ENCODE measurements at regions not wholly inside any gene's neighbourhood (a gene's known extent, or its start where the extent isn't known, plus 50 kb on each side); places are given as distances from the start of the nearest gene placed in this dataset.

DNA sequence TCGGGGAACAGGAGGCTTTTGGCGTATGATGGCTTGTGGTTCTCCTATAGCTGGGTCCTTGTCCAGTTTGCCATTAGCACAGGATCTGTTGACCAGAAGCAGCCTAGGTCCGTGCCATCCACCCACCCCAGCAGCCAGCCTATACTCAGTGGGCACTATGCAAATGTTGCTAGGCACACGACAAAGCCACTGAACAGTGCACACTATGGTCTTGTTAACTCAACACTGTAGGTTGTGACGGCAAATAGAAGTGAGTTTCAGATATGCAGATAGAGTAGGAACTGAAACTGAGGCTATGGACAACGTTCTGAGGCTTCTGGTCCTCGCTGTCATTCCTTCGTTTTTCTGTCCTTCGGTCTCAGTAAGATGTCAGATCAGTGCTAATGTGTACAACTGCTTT lies 541.3 kb upstream of the TENM3 start:
- Mint-ChIP-seq H3K27me3 (no peaks in the 10 kb centered on the region), H3K36me3 (ENCODE audit: low read depth) (no peaks in the 10 kb centered on the region), H3K27ac (no peak overlapping the region), H3K4me1 (ENCODE audit: low read depth) (no peaks in the 10 kb centered on the region), H3K9me3 (peaks cover 8% of the 10 kb centered on the region), H3K4me3 (no peak overlapping the region)
- no peak for DNase-seq

DNA sequence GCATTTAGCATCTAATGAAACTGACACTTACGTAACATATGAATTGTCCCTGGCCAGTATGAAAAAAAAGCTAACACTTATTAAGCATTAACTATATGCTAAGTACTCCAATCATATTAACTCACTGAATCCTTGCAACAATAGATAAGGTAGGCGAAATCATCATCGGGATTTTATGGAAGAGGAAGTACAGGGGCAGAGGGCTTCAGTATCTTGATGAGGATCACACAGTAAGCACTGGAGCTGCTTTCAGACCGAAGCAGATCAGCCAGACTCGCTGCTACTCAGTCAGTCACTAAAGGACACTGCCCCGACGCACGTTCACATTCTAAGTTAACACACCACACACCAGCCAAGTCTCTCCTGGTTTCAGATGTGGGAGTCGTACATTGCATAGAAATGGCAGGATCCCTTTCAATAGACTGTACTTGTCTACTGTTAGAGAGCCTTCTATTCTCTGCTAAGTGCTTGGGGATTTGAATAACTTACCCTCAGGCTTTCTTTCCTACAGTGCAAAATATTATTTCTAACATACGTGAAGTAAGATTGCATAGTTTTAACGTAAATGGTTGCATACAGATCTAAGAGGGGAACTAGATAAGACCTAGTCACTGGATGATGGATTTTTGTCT lies 540.2 kb upstream of the TENM3 start:
- peaks cover 6% of the 10 kb centered on the region for H3K9me3 Mint-ChIP-seq
- H3K36me3 Mint-ChIP-seq (ENCODE audit: low read depth): no peaks in the 10 kb centered on the region
- H3K4me1 Mint-ChIP-seq (ENCODE audit: low read depth): no peaks in the 10 kb centered on the region
- no peak overlapping the region for H3K4me3 Mint-ChIP-seq
- no peaks in the 10 kb centered on the region for H3K27me3 Mint-ChIP-seq
- no peak overlapping the region for H3K27ac Mint-ChIP-seq
- no peak for DNase-seq

DNA sequence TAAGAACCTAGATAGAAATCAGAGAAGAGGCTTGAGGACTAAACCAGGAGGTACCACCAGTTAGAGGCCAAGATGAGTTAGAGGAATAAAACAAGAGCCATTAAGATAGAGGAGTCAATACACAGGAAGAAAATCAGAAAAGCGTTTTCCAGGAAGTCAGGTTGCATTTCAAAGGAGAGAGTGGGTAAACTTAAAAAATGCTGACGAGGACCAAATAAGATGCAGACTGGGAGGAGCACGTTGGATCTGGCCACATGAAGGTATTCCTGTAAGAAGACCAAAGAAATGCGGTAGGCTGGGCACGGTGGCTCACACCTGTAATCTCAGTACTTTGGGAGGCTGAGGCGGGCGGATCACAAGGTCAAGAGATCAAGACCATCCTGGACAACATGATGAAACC lies 533.1 kb upstream of the TENM3 start:
- H3K4me3 Mint-ChIP-seq: no peak overlapping the region
- no peaks in the 10 kb centered on the region for H3K27me3 Mint-ChIP-seq

DNA sequence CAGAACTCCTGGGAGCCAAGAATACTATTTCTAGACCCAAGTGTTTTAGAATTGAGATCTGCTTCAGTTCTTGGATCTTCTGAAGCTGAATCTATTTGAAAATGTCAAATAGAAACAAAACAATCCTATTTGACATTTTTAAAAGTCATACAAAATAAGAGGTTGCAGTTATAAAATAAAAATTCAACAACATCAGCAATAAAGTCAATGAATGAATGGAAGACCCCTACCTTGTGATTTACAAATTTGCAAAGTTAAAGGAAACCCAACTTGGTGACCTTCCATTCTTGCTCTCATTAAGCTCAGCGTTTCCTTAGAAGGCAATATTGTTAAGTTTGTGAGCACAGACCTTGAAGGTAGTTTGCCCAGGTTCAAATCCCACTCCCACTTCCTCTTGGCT lies 531.8 kb upstream of the TENM3 start:
- H3K9me3 Mint-ChIP-seq: peaks cover 11% of the 10 kb centered on the region
- H3K27ac Mint-ChIP-seq: no peak overlapping the region
- H3K4me3 Mint-ChIP-seq: no peak overlapping the region
- H3K27me3 Mint-ChIP-seq: no peaks in the 10 kb centered on the region
- no peaks in the 10 kb centered on the region for H3K36me3 Mint-ChIP-seq (ENCODE audit: low read depth)
- no peak for DNase-seq
- H3K4me1 Mint-ChIP-seq (ENCODE audit: low read depth): no peaks in the 10 kb centered on the region

More for the DNA sequence above, 533.1 kb upstream of the TENM3 start:
- Mint-ChIP-seq H3K4me1 (ENCODE audit: low read depth) (no peaks in the 10 kb centered on the region), H3K27ac (no peak overlapping the region), H3K36me3 (ENCODE audit: low read depth) (no peaks in the 10 kb centered on the region), H3K9me3 (peaks cover 14% of the 10 kb centered on the region)
- no peak for DNase-seq

DNA sequence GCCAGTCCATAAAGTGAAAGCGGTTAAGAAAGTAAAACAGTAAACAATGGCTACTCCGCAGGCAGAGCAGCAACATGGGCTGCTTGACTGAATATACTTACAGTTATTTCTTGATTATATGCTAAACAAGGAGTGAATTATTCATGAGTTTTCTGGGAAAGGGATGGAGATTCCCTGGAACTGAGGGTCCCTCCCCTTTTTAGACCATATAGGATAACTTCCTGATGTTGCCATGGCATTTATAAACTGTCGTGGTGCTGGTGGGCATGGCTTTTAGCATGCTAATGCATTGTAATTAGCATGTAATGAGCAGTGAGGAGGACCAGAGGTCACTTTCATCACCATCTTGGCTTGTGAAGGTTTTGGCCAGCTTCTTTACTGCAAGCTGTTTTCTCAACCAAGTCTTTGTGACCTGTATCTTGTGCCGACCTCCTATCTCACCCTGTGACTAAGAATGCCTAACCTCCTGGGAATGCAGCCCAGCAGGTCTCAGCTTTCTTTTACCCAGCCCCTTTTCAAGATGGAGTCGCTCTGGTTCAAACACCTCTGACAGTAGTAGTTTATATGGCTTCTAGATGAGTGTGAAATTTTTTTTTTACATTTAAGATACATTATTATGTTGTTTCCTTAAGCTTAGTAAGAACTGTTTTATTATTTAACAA lies 514.8 kb upstream of the TENM3 start:
- Mint-ChIP-seq H3K27me3 (no peaks in the 10 kb centered on the region), H3K4me1 (ENCODE audit: low read depth) (no peaks in the 10 kb centered on the region), H3K27ac (no peak overlapping the region), H3K36me3 (ENCODE audit: low read depth) (no peaks in the 10 kb centered on the region), H3K9me3 (peaks cover 17% of the 10 kb centered on the region), H3K4me3 (no peak overlapping the region)
- no peak for DNase-seq

DNA sequence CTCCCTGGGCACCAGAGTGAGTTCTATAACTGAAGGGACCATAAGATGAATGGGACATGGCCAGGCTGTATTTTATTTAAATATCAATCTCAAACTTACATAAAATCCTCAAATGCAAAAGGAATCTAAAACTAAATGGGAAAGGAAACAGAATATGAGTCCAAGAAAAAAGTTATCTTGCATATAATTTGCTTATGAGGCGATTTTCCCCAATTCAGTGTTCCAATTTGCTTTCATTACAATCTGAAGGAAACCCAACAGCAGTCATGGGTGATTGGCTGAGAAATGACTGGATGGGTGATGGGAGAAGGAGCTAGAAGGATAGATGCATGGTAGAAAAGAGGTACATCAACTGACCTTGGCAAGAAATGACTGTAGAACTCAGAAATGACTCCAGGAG lies 511.3 kb upstream of the TENM3 start:
- Mint-ChIP-seq H3K36me3 (ENCODE audit: low read depth) (no peaks in the 10 kb centered on the region), H3K9me3 (peaks cover 10% of the 10 kb centered on the region), H3K4me3 (no peak overlapping the region), H3K4me1 (ENCODE audit: low read depth) (no peaks in the 10 kb centered on the region), H3K27me3 (no peaks in the 10 kb centered on the region), H3K27ac (no peak overlapping the region)
- DNase-seq: no peak

DNA sequence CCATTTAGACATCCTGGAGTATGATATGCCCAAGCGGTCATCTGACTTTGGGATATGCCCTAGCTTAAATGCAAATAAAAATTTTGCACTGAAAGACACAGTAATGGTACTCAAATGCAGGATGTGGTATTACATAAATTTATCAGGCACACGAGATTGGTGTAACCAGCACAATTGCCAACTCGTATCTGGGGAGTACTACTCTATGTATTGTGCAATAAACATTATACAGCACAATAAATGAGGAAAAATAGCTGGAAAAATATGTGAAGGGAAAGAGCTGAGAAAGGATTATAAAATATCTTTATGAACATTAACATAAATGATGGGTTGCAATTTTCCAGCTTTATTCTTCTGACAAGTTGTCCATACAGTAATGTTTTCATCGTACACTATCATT lies 505.5 kb upstream of the TENM3 start:
- no peaks in the 10 kb centered on the region for H3K36me3 Mint-ChIP-seq (ENCODE audit: low read depth)
- H3K27me3 Mint-ChIP-seq: no peaks in the 10 kb centered on the region
- H3K4me3 Mint-ChIP-seq: no peak overlapping the region
- H3K4me1 Mint-ChIP-seq (ENCODE audit: low read depth): no peaks in the 10 kb centered on the region
- H3K9me3 Mint-ChIP-seq: peaks cover 6% of the 10 kb centered on the region
- DNase-seq: no peak
- no peak overlapping the region for H3K27ac Mint-ChIP-seq

DNA sequence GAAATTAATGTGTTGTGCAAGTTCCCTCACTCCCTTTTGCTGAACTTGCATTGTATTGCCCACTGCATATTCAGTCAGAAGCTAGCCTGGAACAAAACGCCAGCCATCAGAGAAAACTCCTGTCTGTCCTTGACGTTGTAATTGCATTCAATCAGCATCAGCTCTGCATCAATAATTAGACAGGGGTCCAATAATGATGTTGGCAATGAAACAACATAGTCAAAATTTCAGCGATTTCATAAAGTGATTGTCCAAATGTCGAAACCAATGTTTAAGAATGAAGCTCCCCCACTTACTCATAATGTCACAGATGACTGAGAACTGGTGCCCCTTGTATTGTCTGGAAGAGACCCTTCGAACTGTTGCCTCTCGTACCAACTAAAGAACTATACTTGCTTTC lies 504.2 kb upstream of the TENM3 start:
- Mint-ChIP-seq H3K27me3 (no peaks in the 10 kb centered on the region), H3K4me3 (no peak overlapping the region), H3K9me3 (peaks cover 8% of the 10 kb centered on the region), H3K36me3 (ENCODE audit: low read depth) (no peaks in the 10 kb centered on the region), H3K4me1 (ENCODE audit: low read depth) (no peaks in the 10 kb centered on the region), H3K27ac (no peak overlapping the region)
- no peak for DNase-seq

DNA sequence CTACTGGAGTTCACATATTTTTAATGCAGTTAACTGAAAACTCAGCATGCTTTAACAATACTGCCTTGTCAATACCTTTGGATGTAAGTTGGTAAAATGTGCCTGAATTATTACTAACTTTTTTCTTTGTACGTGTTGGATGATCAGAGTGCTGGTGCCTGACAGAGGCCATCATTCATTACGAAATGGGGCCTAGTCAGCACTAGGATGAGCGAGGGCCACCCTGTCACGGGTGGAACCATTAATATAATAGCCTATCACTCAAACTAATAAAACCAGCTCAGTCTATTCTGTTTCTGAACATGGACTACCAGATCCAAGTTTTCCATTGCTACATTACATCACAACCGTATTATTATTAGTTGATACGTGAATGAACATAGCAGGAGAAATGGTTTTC lies 501.7 kb upstream of the TENM3 start:
- Mint-ChIP-seq H3K36me3 (ENCODE audit: low read depth) (no peaks in the 10 kb centered on the region), H3K27me3 (no peaks in the 10 kb centered on the region), H3K4me1 (ENCODE audit: low read depth) (no peaks in the 10 kb centered on the region), H3K27ac (no peak overlapping the region), H3K9me3 (peaks cover 8% of the 10 kb centered on the region), H3K4me3 (no peak overlapping the region)
- no peak for DNase-seq

DNA sequence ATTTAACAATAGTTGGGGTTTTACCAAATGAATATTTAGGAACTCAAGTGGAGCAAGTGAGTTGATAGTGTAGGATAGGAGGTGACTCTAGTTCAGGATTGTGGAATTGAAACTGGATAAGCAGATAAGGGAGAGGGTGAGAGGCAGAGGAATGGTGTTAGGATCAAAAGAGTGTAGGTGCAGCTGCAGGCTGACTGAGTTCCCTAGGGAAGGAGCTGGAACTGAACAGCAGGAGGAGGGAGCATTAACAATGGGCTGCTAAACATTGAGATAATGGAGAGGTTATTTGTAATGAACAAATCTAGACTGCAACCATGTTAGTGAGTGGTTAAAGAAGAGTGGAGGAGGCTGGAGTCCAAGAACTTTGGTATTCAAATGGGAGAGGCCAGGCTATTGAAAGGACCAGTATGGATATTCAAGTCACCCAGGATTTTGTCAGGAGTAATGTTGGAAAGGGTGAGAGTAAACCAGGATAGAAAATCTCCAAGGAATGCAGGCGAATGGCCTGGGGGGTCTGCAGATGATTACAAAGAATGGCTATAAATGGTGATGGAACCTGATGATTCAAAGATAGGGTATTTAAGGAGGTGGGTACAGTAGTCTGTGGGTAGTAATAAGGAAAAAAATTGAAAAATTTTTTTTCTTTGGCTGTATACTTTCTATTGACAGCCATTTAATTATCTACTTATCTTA lies 497.1 kb upstream of the TENM3 start:
- Mint-ChIP-seq H3K27me3 (no peaks in the 10 kb centered on the region), H3K4me3 (no peak overlapping the region), H3K4me1 (ENCODE audit: low read depth) (no peaks in the 10 kb centered on the region), H3K27ac (no peak overlapping the region), H3K36me3 (ENCODE audit: low read depth) (no peaks in the 10 kb centered on the region), H3K9me3 (peaks cover 3% of the 10 kb centered on the region)
- no peak for DNase-seq

DNA sequence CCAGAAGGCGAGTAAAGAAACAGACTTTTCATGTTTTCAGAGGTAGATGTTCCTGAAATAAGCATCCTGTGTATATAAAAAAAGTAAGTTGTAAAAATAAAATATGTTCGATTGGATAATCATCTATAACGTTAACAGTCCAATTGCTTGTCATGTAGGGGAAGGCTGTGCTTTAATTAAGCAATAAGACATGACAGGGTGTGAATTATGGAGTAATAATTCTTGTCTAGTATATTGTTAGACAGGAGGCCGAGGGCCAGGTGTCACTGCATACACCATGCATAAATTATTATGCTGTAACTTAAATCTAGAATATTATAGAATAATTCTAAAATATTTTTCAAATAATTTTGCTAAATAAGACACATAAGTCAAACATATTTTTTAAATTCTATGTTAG lies 494.6 kb upstream of the TENM3 start:
- H3K4me3 Mint-ChIP-seq: no peak overlapping the region
- H3K9me3 Mint-ChIP-seq: peaks cover 5% of the 10 kb centered on the region
- DNase-seq: no peak
- H3K36me3 Mint-ChIP-seq (ENCODE audit: low read depth): no peaks in the 10 kb centered on the region
- H3K4me1 Mint-ChIP-seq (ENCODE audit: low read depth): no peaks in the 10 kb centered on the region
- H3K27me3 Mint-ChIP-seq: no peaks in the 10 kb centered on the region
- no peak overlapping the region for H3K27ac Mint-ChIP-seq

DNA sequence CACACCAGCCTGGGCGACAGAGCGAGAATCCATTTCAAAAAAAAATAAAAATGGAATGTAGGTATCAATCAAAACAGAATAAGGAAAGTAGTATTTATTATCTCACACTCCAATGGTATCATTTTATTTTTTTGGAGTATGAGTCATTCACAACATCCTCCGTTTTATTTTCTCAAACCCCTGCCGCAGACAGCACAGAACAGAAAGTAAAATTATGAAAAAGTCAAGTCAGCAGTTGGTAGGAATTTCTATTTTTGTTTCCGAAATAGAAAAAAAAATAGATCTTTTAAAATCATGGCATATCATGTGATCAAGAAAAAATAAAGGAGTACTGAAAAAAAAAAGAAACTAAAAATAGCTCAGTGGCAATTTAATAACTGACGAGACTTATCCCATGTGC lies 490.7 kb upstream of the TENM3 start:
- no peak overlapping the region for H3K4me3 Mint-ChIP-seq

DNA sequence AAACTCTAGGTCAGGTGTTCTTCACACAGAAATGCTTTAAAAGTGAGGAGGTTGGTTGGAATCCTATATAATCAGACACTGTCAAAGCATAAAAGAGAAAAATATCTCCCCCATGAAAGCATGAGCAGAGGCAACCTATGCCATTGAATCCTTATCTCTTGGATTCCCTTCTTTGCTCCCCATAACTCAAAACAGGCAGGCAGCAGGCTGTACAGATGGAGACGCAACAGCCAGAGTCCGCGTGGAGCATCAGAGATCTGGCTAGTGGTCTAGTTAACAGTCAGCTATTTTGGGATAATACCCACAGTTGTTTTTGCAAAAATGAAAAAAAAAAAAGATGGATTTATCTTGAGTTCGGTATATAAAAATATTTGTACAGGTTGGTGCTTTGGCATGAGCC lies 490.0 kb upstream of the TENM3 start:
- H3K4me1 Mint-ChIP-seq (ENCODE audit: low read depth): no peaks in the 10 kb centered on the region
- H3K9me3 Mint-ChIP-seq: peaks cover 10% of the 10 kb centered on the region
- H3K36me3 Mint-ChIP-seq (ENCODE audit: low read depth): no peaks in the 10 kb centered on the region
- H3K27ac Mint-ChIP-seq: no peak overlapping the region
- no peak overlapping the region for H3K4me3 Mint-ChIP-seq
- no peaks in the 10 kb centered on the region for H3K27me3 Mint-ChIP-seq
- DNase-seq: no peak

More for the DNA sequence above, 490.7 kb upstream of the TENM3 start:
- Mint-ChIP-seq H3K27ac (no peak overlapping the region), H3K4me1 (ENCODE audit: low read depth) (no peaks in the 10 kb centered on the region), H3K27me3 (no peaks in the 10 kb centered on the region), H3K36me3 (ENCODE audit: low read depth) (no peaks in the 10 kb centered on the region), H3K9me3 (peaks cover 10% of the 10 kb centered on the region)
- DNase-seq: no peak

DNA sequence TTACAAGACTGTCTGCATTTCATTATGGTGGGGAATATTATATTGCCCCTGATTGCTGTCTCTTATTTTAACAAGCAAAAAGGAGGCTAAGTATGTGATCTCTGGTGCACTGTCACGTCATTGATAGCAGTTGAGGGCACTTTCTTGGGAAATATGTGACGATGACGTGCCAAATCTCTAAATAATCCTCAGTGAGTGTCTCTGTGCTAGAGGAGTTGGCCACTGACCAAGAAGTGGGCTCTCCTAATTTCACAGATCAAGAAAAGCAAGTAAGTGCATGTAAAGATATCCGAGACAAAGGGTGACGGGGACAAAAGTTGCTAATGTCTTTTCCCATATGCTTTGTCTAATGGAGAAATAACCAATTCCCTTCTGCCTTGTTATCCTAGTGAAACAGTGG lies 487.4 kb upstream of the TENM3 start:
- H3K27me3 Mint-ChIP-seq: no peaks in the 10 kb centered on the region
- no peaks in the 10 kb centered on the region for H3K4me1 Mint-ChIP-seq (ENCODE audit: low read depth)
- no peaks in the 10 kb centered on the region for H3K36me3 Mint-ChIP-seq (ENCODE audit: low read depth)
- no peak overlapping the region for H3K27ac Mint-ChIP-seq
- peaks cover 10% of the 10 kb centered on the region for H3K9me3 Mint-ChIP-seq
- no peak overlapping the region for H3K4me3 Mint-ChIP-seq
- no peak for DNase-seq

DNA sequence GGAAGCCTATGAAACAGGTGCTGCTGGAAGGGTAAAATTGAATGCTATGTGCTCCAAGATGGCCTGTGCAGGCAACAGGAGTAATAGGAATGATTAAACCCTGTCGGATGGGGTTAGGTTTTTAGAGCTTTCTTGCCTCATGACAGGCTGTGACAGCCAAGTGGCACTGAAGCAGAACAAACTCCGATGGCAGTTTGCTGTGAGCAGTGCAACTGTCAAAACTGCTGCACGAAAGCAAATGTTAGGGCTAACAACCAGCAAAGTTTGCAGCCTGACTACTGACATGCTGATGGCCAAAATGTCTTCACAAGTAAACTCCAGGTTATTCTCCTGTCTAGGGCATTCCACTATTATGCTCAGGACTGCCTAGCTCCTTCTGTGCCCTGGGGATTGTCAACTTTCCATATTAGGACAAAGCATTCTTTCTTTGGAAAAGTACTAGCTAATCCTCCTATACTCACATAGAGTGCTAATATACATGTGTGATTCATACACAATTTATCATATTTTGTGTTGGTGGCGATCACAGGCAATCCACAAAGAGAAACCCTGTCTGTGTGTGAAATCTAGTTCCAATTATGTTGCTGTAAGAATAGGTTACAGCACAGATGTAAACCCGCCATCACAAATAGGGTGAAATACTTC lies 486.6 kb upstream of the TENM3 start:
- DNase-seq: no peak
- H3K4me3 Mint-ChIP-seq: no peak overlapping the region
- H3K36me3 Mint-ChIP-seq (ENCODE audit: low read depth): no peaks in the 10 kb centered on the region
- H3K27me3 Mint-ChIP-seq: no peaks in the 10 kb centered on the region
- H3K9me3 Mint-ChIP-seq: peaks cover 10% of the 10 kb centered on the region
- H3K4me1 Mint-ChIP-seq (ENCODE audit: low read depth): no peaks in the 10 kb centered on the region
- no peak overlapping the region for H3K27ac Mint-ChIP-seq
